Loucy (cell line): ENCODE measurements at regions not wholly inside any gene's neighbourhood (a gene's known extent, or its start where the extent isn't known, plus 50 kb on each side); places are given as distances from the start of the nearest gene placed in this dataset.
"Not testable (repeated sequence)": the region's sequence is repeated elsewhere in the genome, so short reads cannot be mapped to it uniquely, and the experiment has no call there.

ENCODE experiments used
- H2AFZ ChIP-seq: fragments of 200-600 bp; sonication (generic); 2 replicates; pipeline ENCODE4 v1.6.0; 2016; ENCODE audit warnings: antibody characterized with exemption, mild to moderate bottlenecking, low read length, moderate library complexity
- H3F3A ChIP-seq: fragments of 200-600 bp; 2 replicates; pipeline ENCODE4 v1.6.0; 2016; ENCODE audit warnings: antibody characterized with exemption, low read depth, mild to moderate bottlenecking
- H3K27me3 ChIP-seq: fragments of 200-600 bp; sonication (generic); 2 replicates; pipeline ENCODE4 v1.6.1; 2014; ENCODE audit warnings: low read length, mild to moderate bottlenecking; ENCODE audit not compliant: insufficient read depth, poor library complexity, severe bottlenecking
- H3K36me3 ChIP-seq: fragments of 200-600 bp; sonication (generic); 2 replicates; pipeline ENCODE4 v1.6.1; 2016; ENCODE audit warnings: low read length; ENCODE audit not compliant: insufficient read depth
- H3K4me1 ChIP-seq: fragments of 200-600 bp; sonication (generic); 2 replicates; pipeline ENCODE4 v1.5.1; 2014; ENCODE audit warnings: low read length, mild to moderate bottlenecking; ENCODE audit not compliant: insufficient read depth, poor library complexity, severe bottlenecking
- H3K4me2 ChIP-seq: fragments of 200-600 bp; sonication (generic); 2 replicates; pipeline ENCODE4 v1.6.0; 2014; ENCODE audit warnings: antibody characterized with exemption, low read length, low read depth, mild to moderate bottlenecking; ENCODE audit not compliant: poor library complexity, severe bottlenecking
- H3K4me3 ChIP-seq: fragments of 200-600 bp; sonication (generic); 2 replicates; pipeline ENCODE4 v1.5.1; 2014; ENCODE audit warnings: low read length, mild to moderate bottlenecking, mixed read lengths; ENCODE audit not compliant: poor library complexity, severe bottlenecking
- H3K79me2 ChIP-seq: fragments of 200-600 bp; sonication (generic); 2 replicates; pipeline ENCODE4 v1.6.1; 2014; ENCODE audit warnings: low read length; ENCODE audit not compliant: insufficient read depth
- H3K9ac ChIP-seq: fragments of 200-600 bp; sonication (generic); 2 replicates; pipeline ENCODE4 v1.6.0; 2014; ENCODE audit warnings: mild to moderate bottlenecking, low read depth, low read length, moderate library complexity; ENCODE audit not compliant: poor library complexity, severe bottlenecking
- H3K9me2 ChIP-seq: fragments of 200-600 bp; sonication (generic); replicated peaks from 2 replicates; pipeline ENCODE4 v1.6.1; 2016; ENCODE audit warnings: low read depth, low read length, mixed read lengths
- H3K9me3 ChIP-seq: fragments of 200-600 bp; sonication (generic); 2 replicates; pipeline ENCODE4 v1.6.1; 2014; ENCODE audit warnings: mild to moderate bottlenecking, antibody characterized with exemption, low read length, low read depth; ENCODE audit not compliant: insufficient read depth
- H4K20me1 ChIP-seq: fragments of 200-600 bp; sonication (generic); 2 replicates; pipeline ENCODE4 v1.6.0; 2014; ENCODE audit warnings: antibody characterized with exemption, low read length, mild to moderate bottlenecking; ENCODE audit not compliant: insufficient read depth, poor library complexity, severe bottlenecking
- CTCF ChIP-seq: fragments of 200-600 bp; sonication (generic); conservative IDR thresholded peaks from 2 replicates; pipeline ENCODE4 v1.5.1; 2014; ENCODE audit warnings: mild to moderate bottlenecking, antibody characterized with exemption, low read length
- EZH2phosphoT487 ChIP-seq: fragments of 200-600 bp; IDR thresholded peaks from 2 replicates; pipeline ENCODE4 v1.6.1; 2018; ENCODE audit warnings: antibody characterized with exemption, mild to moderate bottlenecking, moderate library complexity, borderline replicate concordance

- no peak overlapping the region for H3K4me3 ChIP-seq
- H3K9ac ChIP-seq: no peak overlapping the region
- H3K4me2 ChIP-seq: no peak overlapping the region
- no peaks in the 10 kb centered on the region for H3K9me2 ChIP-seq
- H3K79me2 ChIP-seq: no peaks in the 10 kb centered on the region
- H3K27me3 ChIP-seq: no peaks in the 10 kb centered on the region
- no peak overlapping the region for H2AFZ ChIP-seq
- H3F3A ChIP-seq: no peaks in the 10 kb centered on the region
- 0 out of 2 replicates have a peak, but pooled peaks cover 3% of the 10 kb centered on the region for H3K9me3 ChIP-seq
- TF ChIP-seq EZH2phosphoT487: no peak
- no peak for TF ChIP-seq CTCF
- no peaks in the 10 kb centered on the region for H3K4me1 ChIP-seq
- H4K20me1 ChIP-seq: no peaks in the 10 kb centered on the region
- H3K36me3 ChIP-seq: no peaks in the 10 kb centered on the region
Measured at GRCh38 chr3:26090589-26090988, 300.7 kb downstream of the OXSM start.

- TF ChIP-seq CTCF (no peak), EZH2phosphoT487 (no peak)
- Histone ChIP-seq H3K4me3 (no peak overlapping the region), H3F3A (no peaks in the 10 kb centered on the region), H3K27me3 (no peaks in the 10 kb centered on the region), H3K4me1 (no peaks in the 10 kb centered on the region), H4K20me1 (no peaks in the 10 kb centered on the region), H3K9ac (no peak overlapping the region), H3K79me2 (no peaks in the 10 kb centered on the region), H3K9me3 (0 out of 2 replicates have a peak, but pooled peaks cover 3% of the 10 kb centered on the region), H3K36me3 (no peaks in the 10 kb centered on the region), H3K4me2 (no peak overlapping the region), H3K9me2 (no peaks in the 10 kb centered on the region), H2AFZ (no peak overlapping the region)
Measured at GRCh38 chr3:26091096-26091495, 301.2 kb downstream of the OXSM start.

GRCh38 chr3:26091626-26092025, 301.7 kb downstream of the OXSM start:
- H4K20me1 ChIP-seq: no peaks in the 10 kb centered on the region
- H3K4me1 ChIP-seq: no peaks in the 10 kb centered on the region
- H3K9me3 ChIP-seq: 0 out of 2 replicates have a peak, but pooled peaks cover 3% of the 10 kb centered on the region
- no peak overlapping the region for H3K4me2 ChIP-seq
- H3K9me2 ChIP-seq: no peaks in the 10 kb centered on the region
- H3F3A ChIP-seq: no peaks in the 10 kb centered on the region
- H2AFZ ChIP-seq: no peak overlapping the region
- TF ChIP-seq CTCF: no peak
- TF ChIP-seq EZH2phosphoT487: no peak
- no peak overlapping the region for H3K4me3 ChIP-seq
- no peak overlapping the region for H3K9ac ChIP-seq
- no peaks in the 10 kb centered on the region for H3K36me3 ChIP-seq
- H3K79me2 ChIP-seq: no peaks in the 10 kb centered on the region
- H3K27me3 ChIP-seq: no peaks in the 10 kb centered on the region

- H3K27me3 ChIP-seq, H3F3A ChIP-seq, H3K9me3 ChIP-seq, H3K4me2 ChIP-seq, H3K9me2 ChIP-seq, H4K20me1 ChIP-seq, H3K36me3 ChIP-seq, H3K9ac ChIP-seq, H2AFZ ChIP-seq, H3K79me2 ChIP-seq, H3K4me3 ChIP-seq, H3K4me1 ChIP-seq: not testable (repeated sequence)
Measured at GRCh38 chr3:26097111-26097510, 307.2 kb downstream of the OXSM start.
